ENCODE measurements at regions not wholly inside any gene's neighbourhood (a gene's known extent, or its start where the extent isn't known, plus 50 kb on each side); places are given as distances from the start of the nearest gene placed in this dataset.
"Not testable (repeated sequence)": the region's sequence is repeated elsewhere in the genome, so short reads cannot be mapped to it uniquely, and the experiment has no call there.

GRCh38 chr3:73827204-73827603 is 202.5 kb upstream of the PDZRN3 start:
- no peaks in the 10 kb centered on the region for H4K20me1 ChIP-seq (ENCODE audit: insufficient read depth)
- no peaks in the 10 kb centered on the region for H3K36me3 ChIP-seq (ENCODE audit: insufficient read depth, low read length)
- H3K9me2 ChIP-seq (ENCODE audit: insufficient read depth, low read length) = no peaks in the 10 kb centered on the region
- H3K9me3 ChIP-seq (ENCODE audit: low read length) = peaks cover 4% of the 10 kb centered on the region
- H3K27ac ChIP-seq (ENCODE audit: low read length) = no peak overlapping the region
- H3K4me3 ChIP-seq (ENCODE audit: low read length) = no peak overlapping the region
- no peak overlapping the region for H2AFZ ChIP-seq (ENCODE audit: low read depth, low read length)
- no peak overlapping the region for H3K9ac ChIP-seq (ENCODE audit: low read length)
- H3K27me3 ChIP-seq (ENCODE audit: insufficient read depth, low read depth, low read length) = no peaks in the 10 kb centered on the region
- no peak overlapping the region for H3K4me2 ChIP-seq (ENCODE audit: low read length)
- H3F3A ChIP-seq (ENCODE audit: insufficient read depth, low read length, poor library complexity, severe bottlenecking) = no peaks in the 10 kb centered on the region
- no peaks in the 10 kb centered on the region for H3K79me2 ChIP-seq (replicated peaks; ENCODE audit: insufficient read depth, low read length)
- TF ChIP-seq SMC3 (conservative IDR thresholded peaks at IDR 0.05; ENCODE audit: poor library complexity) (no peak), REST (IDR thresholded peaks at IDR 0.05; ENCODE audit: borderline replicate concordance) (no peak), EP300 (conservative IDR thresholded peaks at IDR 0.05; ENCODE audit: poor library complexity, severe bottlenecking) (no peak), MXI1 (conservative IDR thresholded peaks at IDR 0.05; ENCODE audit: poor library complexity, severe bottlenecking) (no peak), POLR2AphosphoS5 (IDR thresholded peaks at IDR 0.05) (no peak), CTCF (IDR thresholded peaks at IDR 0.05; ENCODE audit: poor library complexity, severe bottlenecking) (no peak), TAF1 (IDR thresholded peaks at IDR 0.05; ENCODE audit: low read depth) (no peak), RAD21 (conservative IDR thresholded peaks at IDR 0.05) (no peak)

GRCh38 chr3:73820896-73821295 is 196.2 kb upstream of the PDZRN3 start:
- not testable (repeated sequence) for H3K79me2 ChIP-seq (replicated peaks; ENCODE audit: insufficient read depth, low read length); H3K27me3 ChIP-seq (ENCODE audit: insufficient read depth, low read depth, low read length); H3K27ac ChIP-seq (ENCODE audit: low read length); H3K9ac ChIP-seq (ENCODE audit: low read length); H2AFZ ChIP-seq (ENCODE audit: low read depth, low read length); H3F3A ChIP-seq (ENCODE audit: insufficient read depth, low read length, poor library complexity, severe bottlenecking); H4K20me1 ChIP-seq (ENCODE audit: insufficient read depth); H3K4me2 ChIP-seq (ENCODE audit: low read length); H3K4me3 ChIP-seq (ENCODE audit: low read length); H3K36me3 ChIP-seq (ENCODE audit: insufficient read depth, low read length); H3K9me2 ChIP-seq (ENCODE audit: insufficient read depth, low read length); H3K9me3 ChIP-seq (ENCODE audit: low read length)

GRCh38 chr3:73820431-73820830 is 195.7 kb upstream of the PDZRN3 start:
- H3F3A ChIP-seq (ENCODE audit: insufficient read depth, low read length, poor library complexity, severe bottlenecking) = no peaks in the 10 kb centered on the region
- H3K9me3 ChIP-seq (ENCODE audit: low read length) = no peaks in the 10 kb centered on the region
- H3K27ac ChIP-seq (ENCODE audit: low read length) = no peak overlapping the region
- H3K27me3 ChIP-seq (ENCODE audit: insufficient read depth, low read depth, low read length) = no peaks in the 10 kb centered on the region
- no peak overlapping the region for H3K4me2 ChIP-seq (ENCODE audit: low read length)
- H3K36me3 ChIP-seq (ENCODE audit: insufficient read depth, low read length) = no peaks in the 10 kb centered on the region
- H3K9ac ChIP-seq (ENCODE audit: low read length) = no peak overlapping the region
- H3K4me3 ChIP-seq (ENCODE audit: low read length) = no peak overlapping the region
- no peaks in the 10 kb centered on the region for H4K20me1 ChIP-seq (ENCODE audit: insufficient read depth)
- H3K79me2 ChIP-seq (replicated peaks; ENCODE audit: insufficient read depth, low read length) = no peaks in the 10 kb centered on the region
- TF ChIP-seq POLR2AphosphoS5 (IDR thresholded peaks at IDR 0.05) (no peak), MXI1 (conservative IDR thresholded peaks at IDR 0.05; ENCODE audit: poor library complexity, severe bottlenecking) (no peak), TAF1 (IDR thresholded peaks at IDR 0.05; ENCODE audit: low read depth) (no peak), EZH2 (IDR thresholded peaks at IDR 0.05; ENCODE audit: borderline replicate concordance, insufficient read depth, low read length, poor library complexity, severe bottlenecking) (no peak), EP300 (conservative IDR thresholded peaks at IDR 0.05; ENCODE audit: poor library complexity, severe bottlenecking) (no peak), RAD21 (conservative IDR thresholded peaks at IDR 0.05) (no peak), REST (IDR thresholded peaks at IDR 0.05; ENCODE audit: borderline replicate concordance) (no peak), SMC3 (conservative IDR thresholded peaks at IDR 0.05; ENCODE audit: poor library complexity) (no peak), CTCF (IDR thresholded peaks at IDR 0.05; ENCODE audit: poor library complexity, severe bottlenecking) (no peak)
- no peak overlapping the region for H2AFZ ChIP-seq (ENCODE audit: low read depth, low read length)
- H3K9me2 ChIP-seq (ENCODE audit: insufficient read depth, low read length) = no peaks in the 10 kb centered on the region
